Colon (tissue), 2 donors: ENCODE measurements at regions not wholly inside any gene's neighbourhood (a gene's known extent, or its start where the extent isn't known, plus 50 kb on each side); places are given as distances from the start of the nearest gene placed in this dataset.

Experiments used
- FAIRE-seq: peaks from 2 replicates; lab custom pipeline; 2012; peaks lifted over from hg19 to GRCh38; lab: Jason Lieb, UNC
- donor health status: control.
- donor health status: control.

DNA sequence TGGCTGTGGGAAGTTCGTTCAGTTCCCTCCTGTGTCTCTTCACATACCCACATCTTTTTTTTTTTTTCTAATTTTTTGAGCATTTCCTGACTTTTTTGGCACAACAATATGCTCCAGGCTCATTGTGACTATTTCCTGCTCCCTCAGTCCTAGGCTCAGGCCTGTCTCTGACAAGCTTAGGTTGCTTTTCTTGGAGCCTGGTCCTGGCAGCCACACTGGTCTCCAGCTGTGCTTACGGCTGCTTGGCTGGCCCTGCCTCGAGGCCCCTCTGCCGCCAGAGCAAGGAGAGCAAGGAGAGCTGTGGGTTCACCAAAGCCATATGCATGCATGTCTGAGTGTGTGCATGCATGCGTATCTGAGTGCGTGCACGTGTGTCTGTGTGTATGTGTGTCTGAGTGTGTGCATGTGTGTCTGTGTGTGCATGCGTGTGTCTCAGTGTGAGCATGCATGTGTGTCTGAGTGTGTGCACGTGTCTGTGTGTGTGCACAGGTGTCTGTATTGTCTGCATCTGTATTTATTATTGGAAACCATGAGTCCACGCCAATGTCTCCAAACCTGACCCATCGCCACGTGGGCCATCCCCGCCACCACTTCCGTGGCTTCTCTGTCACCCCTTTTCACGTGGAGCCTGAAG is 766.1 kb upstream of the SALL3 start:
- no peak for FAIRE-seq

DNA sequence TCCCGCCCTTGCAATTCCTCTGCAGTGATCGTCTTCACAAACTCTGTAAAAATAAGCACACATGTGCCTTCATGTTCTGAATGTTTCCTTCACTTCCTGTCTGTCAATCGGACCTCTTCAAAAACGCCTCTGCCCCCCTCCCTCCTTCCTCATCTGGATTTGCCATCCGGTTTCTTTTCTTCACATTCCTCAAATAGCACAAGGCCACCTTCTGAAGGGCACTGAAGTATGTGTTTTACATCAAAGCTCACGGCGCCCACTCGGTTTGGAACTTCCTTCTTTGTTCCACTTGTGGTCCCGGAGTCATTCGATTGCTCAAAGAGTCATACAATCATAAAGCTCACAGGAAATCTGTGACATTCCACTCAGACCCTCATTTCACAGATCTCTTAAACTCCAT is 758.1 kb upstream of the SALL3 start:
- FAIRE-seq: no peak

DNA sequence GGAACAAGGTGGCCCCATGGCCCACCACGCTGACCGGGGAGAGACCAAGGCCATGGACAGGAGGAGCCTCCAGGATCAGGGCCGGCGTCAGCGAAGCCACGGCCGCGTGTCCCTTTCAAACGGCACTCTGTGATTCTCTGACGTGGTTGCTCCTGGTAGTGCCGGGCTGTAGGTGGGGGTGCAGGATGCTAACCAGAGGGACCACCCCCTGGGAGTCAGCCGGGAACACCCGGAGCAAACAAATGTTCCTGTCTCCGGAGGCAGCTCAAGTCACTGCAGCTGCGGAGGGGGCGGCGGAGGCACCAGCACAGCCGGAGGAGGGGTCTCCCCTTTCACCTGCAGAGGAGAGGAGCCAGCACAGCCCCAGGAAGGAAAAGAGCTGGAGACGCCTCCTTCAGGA is 750.6 kb upstream of the SALL3 start:
- FAIRE-seq: no peak

DNA sequence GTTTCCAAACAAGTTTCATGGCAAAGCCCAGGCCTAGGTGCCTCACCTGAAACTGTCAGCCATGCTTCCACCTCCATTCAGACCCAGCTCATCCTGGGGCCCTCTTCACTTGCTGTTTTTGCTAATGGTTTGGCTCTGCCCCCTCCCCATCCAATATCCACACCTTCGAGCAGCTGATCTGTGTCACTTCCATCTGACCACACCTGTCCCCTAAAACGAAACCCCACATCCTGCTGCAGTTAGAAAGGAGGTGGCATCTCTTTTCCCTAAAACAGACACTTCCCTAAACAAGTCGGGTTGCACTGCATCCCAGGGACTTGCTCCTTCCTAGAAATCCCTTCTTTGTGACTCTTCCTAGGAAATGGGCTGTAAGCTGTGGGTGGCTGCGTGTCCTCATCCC is 748.7 kb upstream of the SALL3 start:
- FAIRE-seq: no peak

DNA sequence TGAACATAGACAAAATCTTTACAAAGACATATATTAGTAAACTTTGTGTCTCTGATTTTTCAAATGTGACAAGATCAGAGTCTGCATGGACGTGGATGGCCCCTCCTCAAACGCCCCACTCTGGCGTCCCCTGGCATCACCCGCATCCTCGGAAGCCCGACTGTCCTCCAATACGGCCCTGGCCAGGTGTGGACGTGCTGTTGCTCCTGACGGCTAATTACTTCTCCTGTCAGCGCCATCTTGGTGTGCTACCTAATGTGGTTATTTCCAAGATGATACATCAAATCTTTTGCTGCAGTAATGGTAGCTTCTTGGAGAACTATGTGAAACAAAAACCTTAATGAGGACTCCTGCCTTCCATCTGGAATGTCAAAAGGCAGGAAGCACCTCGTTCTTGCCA is 747.4 kb upstream of the SALL3 start:
- no peak for FAIRE-seq

DNA sequence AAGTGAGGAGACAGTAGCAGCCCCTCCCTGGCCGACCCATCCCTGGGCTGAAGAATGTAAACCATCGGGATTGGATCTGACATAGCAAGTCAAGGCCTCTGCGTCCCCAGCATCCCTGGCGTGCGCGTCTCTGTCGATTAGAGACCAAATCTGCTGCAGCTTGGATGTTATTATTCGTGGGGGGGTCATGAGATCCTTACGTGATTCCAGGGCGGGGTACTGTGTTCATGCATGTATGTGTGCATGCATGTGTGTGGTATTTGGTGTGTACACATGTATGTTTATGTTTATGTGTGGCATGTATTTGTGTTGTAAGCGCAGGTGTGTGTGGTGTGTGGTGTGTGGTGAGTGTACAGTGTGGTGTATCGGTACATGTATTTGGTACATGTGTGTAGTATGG is 741.8 kb upstream of the SALL3 start:
- no peak for FAIRE-seq

DNA sequence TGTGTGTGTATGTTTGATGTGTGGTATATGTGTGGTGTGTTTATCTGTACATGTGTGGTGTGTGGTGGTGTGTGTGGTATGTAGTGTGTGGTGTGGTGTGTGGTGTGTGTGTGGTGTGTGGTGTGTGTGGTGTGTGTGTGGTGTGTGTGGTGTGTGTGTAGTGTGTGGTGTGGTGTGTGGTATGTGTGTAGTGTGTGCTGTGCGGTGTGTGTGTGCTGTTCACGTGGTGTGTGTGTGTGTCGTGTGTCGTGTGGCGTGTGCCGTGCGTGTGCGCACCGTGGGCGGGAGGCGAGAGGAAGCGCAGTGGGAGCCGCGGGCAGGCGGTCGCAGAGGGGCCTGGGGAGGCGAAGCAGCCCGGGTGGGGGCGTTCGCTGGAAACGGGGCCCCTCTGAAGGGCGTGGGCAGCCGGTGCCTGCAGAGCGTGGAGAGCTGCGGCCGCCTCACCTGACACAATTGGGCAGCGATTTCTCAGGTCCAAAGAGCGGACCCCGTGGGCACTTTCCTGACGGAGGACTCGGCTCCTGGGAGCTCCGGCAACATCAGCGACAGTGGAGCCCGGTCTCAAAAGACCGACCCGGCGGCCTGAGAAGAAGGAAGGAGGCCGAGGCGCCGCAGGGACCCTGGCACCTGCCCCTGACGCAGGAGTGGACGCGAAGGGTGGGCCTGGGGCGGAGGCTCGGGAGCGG is 741.1 kb upstream of the SALL3 start:
- FAIRE-seq: no peak

DNA sequence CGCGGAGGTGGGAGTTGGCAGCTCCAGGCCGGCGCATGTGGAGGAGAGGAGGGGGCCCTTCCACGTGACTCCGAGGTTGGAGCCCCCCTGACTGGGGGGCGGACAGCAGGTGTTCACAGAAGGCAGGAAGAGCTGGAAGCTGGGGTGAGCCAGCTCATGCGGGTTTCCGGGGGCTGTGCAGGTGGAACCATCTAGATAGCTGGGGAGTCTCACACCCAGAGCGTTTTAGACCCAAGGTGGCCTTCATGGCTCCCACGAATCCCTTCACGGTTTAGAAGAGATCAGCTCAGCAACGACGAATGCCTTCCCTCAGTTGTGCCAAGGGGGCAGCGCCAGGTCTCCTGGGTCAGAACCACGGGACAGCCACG is 740.5 kb upstream of the SALL3 start:
- no peak for FAIRE-seq

DNA sequence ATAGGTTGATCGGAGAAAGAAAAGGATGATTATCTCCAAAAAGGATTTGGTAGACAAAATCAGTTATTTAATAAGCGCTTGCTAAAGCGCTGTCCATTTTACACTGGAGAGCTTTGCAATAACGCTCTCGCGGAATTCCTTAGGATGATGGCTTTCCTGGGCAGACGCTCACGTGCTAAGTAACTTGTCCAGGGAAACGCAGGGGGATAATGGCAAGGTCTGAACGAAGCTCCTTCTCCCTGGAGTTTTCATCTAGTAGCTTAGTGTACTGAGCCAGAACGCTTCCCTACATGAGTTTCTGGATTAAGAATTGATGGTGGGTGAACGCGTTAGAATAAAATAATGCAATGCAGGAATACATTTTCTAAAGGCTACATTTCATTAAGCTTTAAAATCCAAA is 739.5 kb upstream of the SALL3 start:
- no peak for FAIRE-seq

DNA sequence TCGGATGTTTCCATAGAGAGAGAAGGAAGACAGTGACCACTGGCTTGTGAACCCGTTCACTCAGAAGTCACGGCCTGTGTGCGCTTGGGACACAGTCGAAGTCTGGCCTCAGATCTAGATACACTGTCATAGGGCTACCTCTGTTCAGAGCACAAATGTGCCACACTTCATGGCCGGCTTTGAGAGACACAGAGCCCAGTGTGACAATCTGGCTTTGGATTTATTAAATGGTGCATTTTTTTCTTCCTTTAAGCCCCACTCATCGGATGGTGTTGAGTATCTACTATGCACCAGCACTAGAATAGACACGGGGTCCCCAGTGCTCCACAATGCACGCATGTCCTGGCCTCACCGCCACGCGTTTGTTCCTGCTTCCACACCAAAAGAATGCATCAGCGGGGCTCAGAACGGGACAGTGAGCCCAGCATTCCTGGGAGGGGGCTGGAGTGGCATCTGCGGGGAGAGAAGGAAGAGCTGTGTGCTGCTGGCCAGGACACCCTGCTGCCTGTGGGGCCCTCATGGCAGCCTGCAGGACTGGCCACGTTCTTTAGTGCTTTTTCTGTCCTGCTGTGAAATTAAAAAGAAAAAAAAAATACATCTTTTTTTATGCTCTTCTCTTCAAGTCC is 738.9 kb upstream of the SALL3 start:
- no peak for FAIRE-seq

DNA sequence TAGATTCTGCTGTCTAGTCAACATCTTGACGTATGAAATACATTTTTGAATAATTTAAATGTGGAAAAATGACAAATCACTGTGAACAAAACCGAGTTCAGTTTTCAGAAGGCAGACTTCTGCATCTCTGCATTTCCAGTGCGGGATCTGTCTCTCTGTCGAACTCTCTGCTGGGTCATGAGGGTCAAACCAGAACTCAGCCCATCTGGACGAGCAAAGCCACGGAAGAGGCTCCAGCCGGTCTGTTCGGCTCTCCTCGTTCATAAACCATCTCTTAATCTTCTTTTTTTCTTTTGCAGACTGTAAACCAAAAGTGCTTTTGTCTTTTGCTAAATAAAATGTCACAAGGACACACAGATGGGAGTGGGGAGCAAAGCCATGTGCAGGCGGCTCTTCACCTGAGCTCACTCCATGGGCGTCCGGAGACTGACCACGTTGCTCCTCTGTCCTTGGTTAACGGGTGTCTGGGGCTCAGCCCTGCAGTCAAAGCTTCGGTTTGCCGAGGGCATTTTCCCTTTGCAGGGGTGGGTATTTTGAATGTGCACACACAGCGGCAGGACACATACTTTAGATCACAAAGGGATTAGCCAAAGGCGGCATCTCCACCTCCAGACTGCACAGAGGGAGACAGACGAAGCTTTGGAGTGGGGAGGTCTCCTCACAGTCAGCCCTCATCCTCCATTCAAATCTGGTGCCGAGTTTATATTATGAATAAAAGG is 737.9 kb upstream of the SALL3 start:
- FAIRE-seq: no peak

DNA sequence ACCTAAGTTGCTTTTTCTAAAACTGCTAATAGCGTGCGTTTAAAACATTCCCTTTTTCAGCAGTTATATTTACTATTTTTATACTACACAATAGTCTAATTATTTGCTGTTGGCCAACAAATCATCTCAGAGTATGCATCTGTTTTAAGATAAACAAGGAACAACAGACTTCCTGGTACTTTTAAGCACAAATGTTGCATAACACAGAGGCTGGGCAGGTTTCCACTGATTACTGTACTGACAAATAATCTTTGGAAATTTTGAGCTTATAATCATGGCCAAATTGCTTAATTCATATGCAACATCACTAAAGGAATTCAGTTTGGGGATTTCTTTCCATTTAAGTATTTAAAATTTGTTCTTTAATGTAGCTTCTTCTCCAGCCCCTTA is 737.4 kb upstream of the SALL3 start:
- FAIRE-seq: no peak

DNA sequence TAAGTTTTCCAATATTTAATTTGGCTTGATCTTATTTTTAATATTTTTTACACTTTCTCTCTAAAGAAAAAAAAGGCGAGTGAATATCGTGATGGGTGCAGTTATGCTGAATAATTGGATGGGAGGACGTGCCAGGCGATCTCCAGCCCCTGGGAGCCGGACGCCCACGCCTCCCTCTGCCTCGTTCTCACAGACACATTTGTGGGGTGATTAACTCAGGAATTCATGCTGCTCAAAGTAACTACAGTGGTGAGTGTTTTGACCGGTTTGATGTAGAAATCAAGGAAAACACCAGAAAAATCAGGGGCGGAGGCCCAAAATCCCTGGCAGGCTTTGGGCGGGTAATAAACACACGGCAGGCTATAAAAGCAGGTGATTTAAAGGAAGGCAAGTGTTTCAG is 736.8 kb upstream of the SALL3 start:
- FAIRE-seq: no peak

DNA sequence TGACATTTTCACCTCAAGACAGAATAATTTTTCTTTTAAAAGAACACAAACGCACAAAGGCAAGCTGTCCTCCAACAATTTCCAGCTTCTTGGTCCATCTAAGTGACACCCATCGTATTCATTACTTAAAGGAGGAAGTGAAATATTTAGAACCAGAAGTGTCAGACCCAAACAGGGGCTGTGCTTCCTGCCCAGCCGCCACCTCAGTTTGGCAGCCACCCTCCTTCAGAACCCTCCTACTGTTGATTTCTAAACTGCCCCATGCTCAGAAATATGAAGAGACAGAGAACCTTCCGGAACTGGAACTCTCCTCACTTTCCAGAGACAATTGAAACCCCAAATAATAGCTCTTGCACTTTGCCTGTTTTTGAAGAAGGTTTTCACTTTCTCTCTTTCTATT is 734.8 kb upstream of the SALL3 start:
- FAIRE-seq: no peak

DNA sequence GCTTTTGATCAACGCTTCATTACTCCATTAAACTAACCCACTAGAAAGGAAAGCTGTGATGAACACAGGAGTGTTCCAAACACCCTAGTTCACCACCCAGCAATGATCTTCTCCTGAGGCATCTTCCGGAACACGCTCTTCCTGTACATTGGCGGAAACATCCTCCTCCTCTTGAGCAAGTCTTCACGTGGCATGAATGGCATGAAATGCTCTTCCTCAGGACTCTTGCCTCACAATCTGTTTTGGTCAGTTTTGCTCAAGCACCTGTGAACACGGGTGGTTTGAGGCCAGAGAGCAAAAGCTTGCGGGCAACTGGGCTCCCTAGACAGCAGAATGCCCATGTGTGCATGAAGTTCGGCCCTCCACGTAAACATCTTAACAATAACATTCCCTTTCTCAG is 734.2 kb upstream of the SALL3 start:
- FAIRE-seq: no peak

DNA sequence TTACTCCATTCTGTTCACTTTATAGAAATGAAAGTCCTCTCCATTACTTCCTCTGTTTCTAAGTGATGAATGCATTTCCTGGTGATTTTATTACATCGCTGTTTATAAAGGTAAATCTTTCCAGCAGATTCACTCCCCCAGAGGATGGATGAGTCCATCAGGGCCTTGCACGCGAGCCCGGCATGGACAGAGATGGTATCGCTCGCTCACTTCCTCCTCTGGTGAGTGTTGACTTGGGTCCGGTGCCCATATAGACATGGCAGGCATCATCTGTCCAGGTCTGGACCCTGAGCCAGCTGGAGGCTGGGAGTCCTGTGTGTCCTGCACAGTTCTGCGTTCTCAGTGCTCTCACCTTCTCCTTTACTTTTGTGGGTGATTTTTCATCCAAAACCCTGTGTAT is 733.6 kb upstream of the SALL3 start:
- FAIRE-seq: no peak

DNA sequence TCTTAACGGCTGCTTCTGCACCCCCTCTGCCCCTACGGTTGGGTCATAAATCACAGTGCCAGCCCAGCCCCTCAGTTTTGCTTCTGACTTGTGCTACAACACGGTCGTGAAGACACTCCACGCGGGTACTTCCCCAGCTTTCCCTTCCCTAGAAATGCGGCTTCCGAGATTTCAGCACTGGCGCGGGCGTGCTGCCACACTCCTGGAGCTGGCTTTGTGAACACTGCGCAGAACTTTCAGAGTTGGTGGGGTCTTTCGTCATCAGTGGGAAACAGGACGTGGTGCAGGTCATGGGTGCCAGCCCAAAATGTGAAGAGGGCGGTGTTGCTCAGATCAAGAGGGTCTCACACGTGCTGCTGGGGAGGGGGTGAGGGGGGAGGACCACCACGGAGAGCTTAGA is 733.0 kb upstream of the SALL3 start:
- FAIRE-seq: no peak

DNA sequence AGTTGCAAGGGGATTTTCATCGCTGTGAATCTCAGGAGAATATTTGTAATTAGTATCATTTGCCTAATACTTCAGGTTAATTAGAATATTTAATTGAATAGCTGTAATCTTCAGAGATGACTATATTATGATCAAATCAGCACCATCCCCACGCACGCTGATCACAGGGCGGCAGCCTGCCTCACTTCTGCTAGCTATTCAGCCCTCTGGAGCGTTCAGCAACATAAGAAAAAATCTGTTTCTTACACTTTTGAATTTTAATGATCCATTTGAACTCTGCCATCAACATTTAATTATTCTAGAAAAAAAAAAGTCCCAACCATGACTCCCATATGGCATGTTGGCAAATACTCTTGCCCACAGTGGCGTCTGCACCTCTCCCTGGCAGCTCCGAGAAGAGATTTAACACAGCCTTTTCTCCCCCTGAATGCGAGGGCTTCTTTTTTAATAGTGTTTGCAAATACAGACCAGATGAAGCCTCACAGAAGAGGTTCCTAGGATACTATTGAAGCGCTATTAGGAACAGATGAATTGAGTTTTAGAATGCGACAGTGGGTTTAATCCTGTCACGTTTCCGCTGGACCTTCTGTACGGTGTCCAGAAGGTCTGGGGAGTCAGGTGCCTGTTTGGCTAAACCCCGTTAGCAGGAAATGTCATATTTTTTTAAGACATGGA is 731.9 kb upstream of the SALL3 start:
- FAIRE-seq: no peak

DNA sequence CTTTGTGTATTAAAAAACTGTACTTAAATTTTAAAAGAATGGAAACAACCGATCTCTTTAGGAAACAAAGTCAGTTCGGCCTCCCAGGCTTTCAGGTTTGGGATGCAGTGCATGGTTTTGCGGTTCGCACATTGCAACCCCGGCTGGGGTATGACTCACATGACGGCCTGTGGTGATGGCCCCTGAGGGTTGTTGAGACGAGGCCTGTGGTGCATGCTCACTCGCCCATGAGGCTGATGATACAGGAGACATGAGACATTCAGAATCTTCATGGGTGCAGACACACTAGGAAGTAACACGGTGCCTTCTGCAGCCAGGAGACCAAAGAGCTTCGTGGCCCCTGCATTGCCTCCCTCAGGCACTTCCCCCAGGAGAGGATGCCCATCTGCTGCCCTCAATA is 724.6 kb upstream of the SALL3 start:
- no peak for FAIRE-seq

DNA sequence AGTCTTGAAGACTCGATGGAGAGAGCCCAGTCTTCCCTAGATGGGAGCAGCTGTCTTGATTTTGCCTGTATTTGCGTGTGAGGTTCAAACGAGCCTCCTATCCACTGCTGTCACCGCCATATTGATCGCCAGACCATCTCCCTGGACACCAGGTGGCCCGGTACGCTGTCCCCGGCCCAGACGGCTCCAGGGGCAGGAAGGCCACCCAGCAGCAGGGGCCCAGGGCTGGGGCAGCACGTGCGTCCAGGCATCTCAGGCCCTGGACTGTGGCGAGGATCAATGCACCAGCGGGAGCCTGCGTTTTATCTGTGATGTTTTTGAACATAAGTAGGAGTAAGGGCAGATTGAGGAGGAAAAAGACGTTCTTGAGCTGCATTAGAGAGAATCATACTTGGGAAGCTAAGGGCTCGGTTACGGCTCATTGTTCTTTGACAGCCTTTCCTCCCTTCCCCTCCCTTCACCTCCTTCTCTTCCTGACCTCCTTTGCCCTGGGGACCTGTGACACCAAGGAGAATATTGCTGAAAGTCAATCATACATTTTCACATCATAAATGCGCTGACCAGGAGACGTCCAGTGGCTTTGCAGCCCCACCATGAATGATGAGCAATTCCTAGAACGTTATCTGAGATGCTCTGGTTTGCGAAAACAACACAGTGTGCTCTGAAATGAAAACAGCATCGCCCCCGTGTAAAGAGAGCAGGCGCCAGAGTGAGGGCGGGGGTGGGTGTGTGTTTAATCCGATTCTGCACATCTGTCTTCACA is 711.2 kb upstream of the SALL3 start:
- FAIRE-seq: no peak

DNA sequence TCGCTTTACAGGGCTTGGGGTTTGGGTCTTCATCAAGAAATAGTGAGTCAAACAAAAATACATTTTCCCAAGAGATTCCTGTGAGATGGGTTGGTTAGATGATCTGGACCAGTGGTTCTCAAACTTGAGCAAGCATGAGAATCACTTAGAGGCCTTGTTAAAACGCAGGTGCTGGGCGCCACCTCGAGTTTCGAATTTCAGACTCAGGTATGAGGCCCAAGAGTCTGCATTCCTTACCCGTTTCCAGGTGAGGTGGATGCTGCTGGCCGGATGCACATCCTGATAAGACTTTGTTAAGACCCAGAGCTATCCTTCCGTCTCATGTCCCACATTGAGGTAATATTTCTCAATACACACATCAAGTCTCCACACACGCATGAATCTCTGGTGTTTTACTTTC is 707.8 kb upstream of the SALL3 start:
- no peak for FAIRE-seq

DNA sequence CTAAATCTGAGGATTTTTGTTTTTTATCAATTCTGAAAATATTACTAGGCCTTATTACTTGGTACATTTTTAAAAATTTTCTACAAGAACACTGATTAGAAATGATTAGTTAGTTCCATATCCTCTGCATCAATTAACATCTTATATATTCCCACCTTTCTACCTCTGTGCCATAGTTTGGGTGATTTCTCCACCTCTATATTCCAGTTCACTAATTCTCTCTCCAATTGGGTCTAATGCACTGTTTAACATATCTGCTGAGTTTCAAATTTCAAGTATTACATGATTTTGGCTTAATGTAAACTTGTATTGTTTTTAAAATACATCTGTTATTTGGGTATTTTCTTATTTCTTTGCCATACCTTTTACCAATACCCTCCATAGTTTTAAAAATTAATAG is 705.7 kb upstream of the SALL3 start:
- FAIRE-seq: no peak
